ENCODE measurements at regions not wholly inside any gene's neighbourhood (a gene's known extent, or its start where the extent isn't known, plus 50 kb on each side); places are given as distances from the start of the nearest gene placed in this dataset.

DNA sequence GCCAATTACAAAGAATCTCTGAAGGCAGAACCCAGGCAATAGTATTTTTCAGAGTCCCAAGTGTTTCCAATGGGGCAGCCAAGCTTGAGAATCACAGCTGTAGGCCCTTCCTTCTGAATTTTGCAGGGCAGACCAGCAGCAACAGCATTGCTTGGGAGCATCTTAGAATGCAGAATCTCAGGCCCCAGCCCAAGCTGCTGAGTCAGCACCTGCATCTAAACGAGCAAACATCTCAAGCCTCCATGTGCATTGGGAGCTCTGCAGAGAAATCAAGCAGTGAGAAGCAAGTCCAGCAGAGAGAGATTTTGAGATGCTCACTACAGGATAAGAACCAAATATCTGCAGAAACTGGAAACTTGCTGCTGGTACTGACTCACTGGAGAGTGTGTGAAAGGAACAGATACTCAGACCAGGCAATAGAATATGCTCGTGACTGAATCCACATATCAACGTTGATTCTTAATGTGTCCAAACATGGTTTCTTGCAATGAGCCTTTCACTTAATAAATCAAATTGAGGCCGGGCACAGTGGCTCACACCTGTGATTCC is 81.5 kb upstream of the TNFSF11 start:
- TF ChIP-seq, protein P1, sequence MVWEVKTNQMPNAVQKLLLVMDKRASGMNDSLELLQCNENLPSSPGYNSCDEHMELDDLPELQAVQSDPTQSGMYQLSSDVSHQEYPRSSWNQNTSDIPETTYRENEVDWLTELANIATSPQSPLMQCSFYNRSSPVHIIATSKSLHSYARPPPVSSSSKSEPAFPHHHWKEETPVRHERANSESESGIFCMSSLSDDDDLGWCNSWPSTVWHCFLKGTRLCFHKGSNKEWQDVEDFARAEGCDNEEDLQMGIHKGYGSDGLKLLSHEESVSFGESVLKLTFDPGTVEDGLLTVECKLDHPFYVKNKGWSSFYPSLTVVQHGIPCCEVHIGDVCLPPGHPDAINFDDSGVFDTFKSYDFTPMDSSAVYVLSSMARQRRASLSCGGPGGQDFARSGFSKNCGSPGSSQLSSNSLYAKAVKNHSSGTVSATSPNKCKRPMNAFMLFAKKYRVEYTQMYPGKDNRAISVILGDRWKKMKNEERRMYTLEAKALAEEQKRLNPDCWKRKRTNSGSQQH (CRISPR knock-in tag; IDR thresholded peaks at IDR 0.05; ENCODE audit: low read depth) = no peak
- TF ChIP-seq IRF2 (CRISPR knock-in tag; IDR thresholded peaks at IDR 0.05) (no peak), BCL6 (CRISPR knock-in tag; IDR thresholded peaks at IDR 0.05) (no peak), AKAP8 (CRISPR knock-in tag; IDR thresholded peaks at IDR 0.05) (no peak), EZH2 (conservative IDR thresholded peaks at IDR 0.05; ENCODE audit: low read depth, low read length) (no peak), KDM2A (CRISPR knock-in tag; IDR thresholded peaks at IDR 0.05; ENCODE audit: borderline replicate concordance, low read depth) (no peak), AGO1 (IDR thresholded peaks at IDR 0.05; ENCODE audit: low read depth, low read length, poor library complexity, severe bottlenecking) (no peak)
- TF ChIP-seq, protein P2, sequence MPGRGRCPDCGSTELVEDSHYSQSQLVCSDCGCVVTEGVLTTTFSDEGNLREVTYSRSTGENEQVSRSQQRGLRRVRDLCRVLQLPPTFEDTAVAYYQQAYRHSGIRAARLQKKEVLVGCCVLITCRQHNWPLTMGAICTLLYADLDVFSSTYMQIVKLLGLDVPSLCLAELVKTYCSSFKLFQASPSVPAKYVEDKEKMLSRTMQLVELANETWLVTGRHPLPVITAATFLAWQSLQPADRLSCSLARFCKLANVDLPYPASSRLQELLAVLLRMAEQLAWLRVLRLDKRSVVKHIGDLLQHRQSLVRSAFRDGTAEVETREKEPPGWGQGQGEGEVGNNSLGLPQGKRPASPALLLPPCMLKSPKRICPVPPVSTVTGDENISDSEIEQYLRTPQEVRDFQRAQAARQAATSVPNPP (CRISPR knock-in tag; IDR thresholded peaks at IDR 0.05) = no peak
- TF ChIP-seq, protein P3, sequence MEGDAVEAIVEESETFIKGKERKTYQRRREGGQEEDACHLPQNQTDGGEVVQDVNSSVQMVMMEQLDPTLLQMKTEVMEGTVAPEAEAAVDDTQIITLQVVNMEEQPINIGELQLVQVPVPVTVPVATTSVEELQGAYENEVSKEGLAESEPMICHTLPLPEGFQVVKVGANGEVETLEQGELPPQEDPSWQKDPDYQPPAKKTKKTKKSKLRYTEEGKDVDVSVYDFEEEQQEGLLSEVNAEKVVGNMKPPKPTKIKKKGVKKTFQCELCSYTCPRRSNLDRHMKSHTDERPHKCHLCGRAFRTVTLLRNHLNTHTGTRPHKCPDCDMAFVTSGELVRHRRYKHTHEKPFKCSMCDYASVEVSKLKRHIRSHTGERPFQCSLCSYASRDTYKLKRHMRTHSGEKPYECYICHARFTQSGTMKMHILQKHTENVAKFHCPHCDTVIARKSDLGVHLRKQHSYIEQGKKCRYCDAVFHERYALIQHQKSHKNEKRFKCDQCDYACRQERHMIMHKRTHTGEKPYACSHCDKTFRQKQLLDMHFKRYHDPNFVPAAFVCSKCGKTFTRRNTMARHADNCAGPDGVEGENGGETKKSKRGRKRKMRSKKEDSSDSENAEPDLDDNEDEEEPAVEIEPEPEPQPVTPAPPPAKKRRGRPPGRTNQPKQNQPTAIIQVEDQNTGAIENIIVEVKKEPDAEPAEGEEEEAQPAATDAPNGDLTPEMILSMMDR (CRISPR knock-in tag; IDR thresholded peaks at IDR 0.05) = no peak

All from HepG2 (cell line).